WTC11 (cell line): ENCODE measurements at regions not wholly inside any gene's neighbourhood (a gene's known extent, or its start where the extent isn't known, plus 50 kb on each side); places are given as distances from the start of the nearest gene placed in this dataset.

Source experiments
- ATAC-seq: fragments of 200-7000 bp; cut with Tn5 transposase; 2 replicates; pipeline ENCODE4 v1.10.0; 2021; ENCODE audit warnings: mild to moderate bottlenecking, moderate library complexity
- CTCF ChIA-PET: fragments of 300-600 bp; sonication (Branson Sonifier 250); formaldehyde crosslinking; loops from one replicate; lab custom pipeline; 2021; ENCODE audit warnings: antibody characterized with exemption; lab: Charles Lee
- POLR2A ChIA-PET: fragments of 350-600 bp; sonication (Branson Sonifier 250); formaldehyde crosslinking; loops from one replicate; lab custom pipeline; 2021; ENCODE audit warnings: antibody characterized with exemption; lab: Charles Lee
- DNase-seq: peaks from one replicate; pipeline ENCODE4 v3.0.0; 2021; ENCODE audit warnings: low spot score
- H3K27ac Mint-ChIP-seq: 2 replicates; pipeline ENCODE4 v1.8.0; 2021; ENCODE audit warnings: mixed read lengths
- H3K27me3 Mint-ChIP-seq: 2 replicates; pipeline ENCODE4 v1.8.0; 2021; ENCODE audit warnings: low read depth, mild to moderate bottlenecking, moderate library complexity, mixed read lengths
- H3K36me3 Mint-ChIP-seq: 2 replicates; pipeline ENCODE4 v1.8.0; 2021; ENCODE audit warnings: mixed read lengths
- H3K4me1 Mint-ChIP-seq: 2 replicates; pipeline ENCODE4 v1.8.0; 2022; ENCODE audit warnings: mixed read lengths
- H3K4me3 Mint-ChIP-seq: 2 replicates; pipeline ENCODE4 v1.8.0; 2021; ENCODE audit warnings: mild to moderate bottlenecking, moderate library complexity, mixed read lengths
- H3K9me3 Mint-ChIP-seq: 2 replicates; pipeline ENCODE4 v1.8.0; 2021; ENCODE audit warnings: mixed read lengths
- AFF4 ChIP-seq: sonication (generic); formaldehyde crosslinking; IDR thresholded peaks from 2 replicates; pipeline ENCODE4 v1.8.1; 2023; ENCODE audit warnings: mild to moderate bottlenecking, missing genetic modification reagents, borderline replicate concordance
- AR ChIP-seq: fragments of 250-450 bp; sonication (Bioruptor Pico); IDR thresholded peaks from 2 replicates; pipeline ENCODE4 v1.9.0; 2021; ENCODE audit warnings: mild to moderate bottlenecking
- ATF3 ChIP-seq: sonication (generic); formaldehyde crosslinking; conservative IDR thresholded peaks from 2 replicates; pipeline ENCODE4 v1.8.1; 2022; ENCODE audit warnings: mild to moderate bottlenecking, missing genetic modification reagents
- CREM ChIP-seq: sonication (generic); formaldehyde crosslinking; IDR thresholded peaks from 2 replicates; pipeline ENCODE4 v1.8.1; 2022; ENCODE audit warnings: mild to moderate bottlenecking, missing genetic modification reagents, moderate library complexity
- E2F4 ChIP-seq: sonication (generic); formaldehyde crosslinking; IDR thresholded peaks from 2 replicates; pipeline ENCODE4 v1.8.1; 2022; ENCODE audit warnings: low read depth, mild to moderate bottlenecking, moderate library complexity, missing genetic modification reagents, borderline replicate concordance
- FOXK1 ChIP-seq: sonication (generic); formaldehyde crosslinking; IDR thresholded peaks from 2 replicates; pipeline ENCODE4 v1.8.0; 2022; ENCODE audit warnings: mild to moderate bottlenecking, moderate library complexity, missing genetic modification reagents
- GRHL2 ChIP-seq: fragments of 250-450 bp; sonication (Bioruptor Pico); IDR thresholded peaks from 2 replicates; pipeline ENCODE4 v1.8.0; 2022; ENCODE audit warnings: mild to moderate bottlenecking, moderate library complexity; ENCODE audit not compliant: insufficient replicate concordance, severe bottlenecking
- IRF1 ChIP-seq: sonication (generic); formaldehyde crosslinking; IDR thresholded peaks from 2 replicates; pipeline ENCODE4 v1.8.0; 2023; ENCODE audit warnings: missing genetic modification reagents
- JAZF1 ChIP-seq: fragments of 250-450 bp; sonication (Bioruptor Pico); IDR thresholded peaks from 2 replicates; pipeline ENCODE4 v1.9.0; 2021; ENCODE audit warnings: moderate library complexity, mild to moderate bottlenecking, inconsistent platforms
- KAT7 ChIP-seq: sonication (generic); formaldehyde crosslinking; IDR thresholded peaks from 2 replicates; pipeline ENCODE4 v1.8.1; 2023; ENCODE audit warnings: missing genetic modification reagents, mild to moderate bottlenecking, borderline replicate concordance
- MXD4 ChIP-seq: fragments of 250-450 bp; sonication (Bioruptor Pico); IDR thresholded peaks from 2 replicates; pipeline ENCODE4 v1.8.0; 2021; ENCODE audit warnings: mild to moderate bottlenecking, moderate library complexity, borderline replicate concordance
- NFATC4 ChIP-seq: fragments of 250-450 bp; sonication (Bioruptor Pico); IDR thresholded peaks from 2 replicates; pipeline ENCODE4 v1.9.0; 2021; ENCODE audit warnings: mild to moderate bottlenecking
- NFYB ChIP-seq: sonication (generic); formaldehyde crosslinking; conservative IDR thresholded peaks from 2 replicates; pipeline ENCODE4 v1.8.0; 2022; ENCODE audit warnings: low read depth, missing genetic modification reagents
- NR1H2 ChIP-seq: sonication (generic); formaldehyde crosslinking; IDR thresholded peaks from 2 replicates; pipeline ENCODE4 v1.9.0; 2021; ENCODE audit warnings: mild to moderate bottlenecking, moderate library complexity, missing genetic modification reagents
- NR3C1 ChIP-seq: sonication (generic); formaldehyde crosslinking; conservative IDR thresholded peaks from 2 replicates; pipeline ENCODE4 v1.8.1; 2023; ENCODE audit warnings: low read depth, mild to moderate bottlenecking, missing genetic modification reagents
- PREB ChIP-seq: sonication (generic); formaldehyde crosslinking; IDR thresholded peaks from 2 replicates; pipeline ENCODE4 v1.8.1; 2022; ENCODE audit warnings: mild to moderate bottlenecking, missing genetic modification reagents, moderate library complexity, borderline replicate concordance
- STAT6 ChIP-seq: sonication (generic); formaldehyde crosslinking; conservative IDR thresholded peaks from 2 replicates; pipeline ENCODE4 v1.8.1; 2023; ENCODE audit warnings: mild to moderate bottlenecking, low read depth, missing genetic modification reagents, moderate library complexity
- TP53 ChIP-seq: sonication (generic); formaldehyde crosslinking; IDR thresholded peaks from 2 replicates; pipeline ENCODE4 v1.8.1; 2023; ENCODE audit warnings: mild to moderate bottlenecking, missing genetic modification reagents
- ZNF416 ChIP-seq: fragments of 250-450 bp; sonication (Bioruptor Pico); IDR thresholded peaks from 2 replicates; pipeline ENCODE4 v1.9.0; 2021; ENCODE audit warnings: mild to moderate bottlenecking, inconsistent platforms
- ZNF425 ChIP-seq: fragments of 250-450 bp; sonication (Bioruptor Pico); conservative IDR thresholded peaks from 2 replicates; pipeline ENCODE4 v1.9.0; 2021; ENCODE audit warnings: mild to moderate bottlenecking

GRCh38 chr6:141719476-141719875 is 413.2 kb upstream of the GJE1 start:
- POLR2A ChIA-PET = no interaction called here
- H3K27ac Mint-ChIP-seq = no peak overlapping the region
- H3K4me3 Mint-ChIP-seq = no peak overlapping the region
- ATAC-seq (no peak), DNase-seq (no peak)
- no peaks in the 10 kb centered on the region for H3K36me3 Mint-ChIP-seq
- no peaks in the 10 kb centered on the region for H3K27me3 Mint-ChIP-seq
- no peaks in the 10 kb centered on the region for H3K4me1 Mint-ChIP-seq
- no peaks in the 10 kb centered on the region for H3K9me3 Mint-ChIP-seq
- no peak for TF ChIP-seq AFF4 (CRISPR knock-in tag)
- no peak for TF ChIP-seq TP53 (CRISPR knock-in tag)
- TF ChIP-seq E2F4 = no peak
- no peak for TF ChIP-seq NFYB (CRISPR knock-in tag)
- no peak for TF ChIP-seq IRF1 (CRISPR knock-in tag)
- TF ChIP-seq CREM (CRISPR knock-in tag) = no peak
- no peak for TF ChIP-seq KAT7 (CRISPR knock-in tag)
- no peak for TF ChIP-seq ZNF425 (CRISPR knock-in tag)
- TF ChIP-seq NFATC4 (CRISPR knock-in tag) = no peak
- TF ChIP-seq ATF3 (CRISPR knock-in tag) = no peak
- TF ChIP-seq NR1H2 = no peak
- TF ChIP-seq STAT6 (CRISPR knock-in tag) = no peak
- no peak for TF ChIP-seq MXD4
- TF ChIP-seq ZNF416 = no peak
- CTCF ChIA-PET = no interaction called here

GRCh38 chr6:141705431-141705830 is 427.3 kb upstream of the GJE1 start:
- Mint-ChIP-seq H3K36me3 (no peaks in the 10 kb centered on the region), H3K4me3 (no peak overlapping the region), H3K4me1 (no peaks in the 10 kb centered on the region), H3K9me3 (peaks cover 2% of the 10 kb centered on the region; the same call in 1 of the 2 replicates), H3K27ac (no peak overlapping the region), H3K27me3 (no peaks in the 10 kb centered on the region)
- POLR2A ChIA-PET = no interaction called here
- no peak for DNase-seq
- CTCF ChIA-PET = no interaction called here
- ATAC-seq = no peak
- no peak for TF ChIP-seq NR3C1 (CRISPR knock-in tag)
- TF ChIP-seq JAZF1 (CRISPR knock-in tag) = no peak
- TF ChIP-seq AR = no peak
- no peak for TF ChIP-seq PREB (CRISPR knock-in tag)
- TF ChIP-seq GRHL2 (CRISPR knock-in tag) = no peak
- no peak for TF ChIP-seq FOXK1
